H9 (cell line): ENCODE measurements at regions not wholly inside any gene's neighbourhood (a gene's known extent, or its start where the extent isn't known, plus 50 kb on each side); places are given as distances from the start of the nearest gene placed in this dataset.

Experiments
- DNase-seq: peaks from one replicate; pipeline ENCODE4 v3.0.0-alpha.2; 2017
- H2AFZ ChIP-seq: one replicate; pipeline ENCODE4 v1.6.1; 2013; ENCODE audit warnings: mild to moderate bottlenecking, low read length, control low read depth, moderate library complexity
- H2AK5ac ChIP-seq: 2 replicates; pipeline ENCODE4 v1.6.1; 2013; ENCODE audit warnings: low read length, control low read depth, mixed read lengths; ENCODE audit not compliant: insufficient read length
- H2BK120ac ChIP-seq: one replicate; pipeline ENCODE4 v1.6.1; 2013; ENCODE audit warnings: low read depth, mild to moderate bottlenecking, low read length, control low read depth, inconsistent platforms; ENCODE audit not compliant: poor library complexity, severe bottlenecking
- H2BK12ac ChIP-seq: 2 replicates; pipeline ENCODE4 v1.6.1; 2013; ENCODE audit warnings: low read length, control low read depth, mixed read lengths, low read depth; ENCODE audit not compliant: insufficient read length
- H2BK15ac ChIP-seq: 2 replicates; pipeline ENCODE4 v1.6.1; 2013; ENCODE audit warnings: low read depth, low read length, control low read depth
- H2BK20ac ChIP-seq: one replicate; pipeline ENCODE4 v1.6.1; 2013; ENCODE audit warnings: low read depth, mild to moderate bottlenecking, low read length, control low read depth, inconsistent platforms; ENCODE audit not compliant: poor library complexity, severe bottlenecking
- H2BK5ac ChIP-seq: 2 replicates; pipeline ENCODE4 v1.6.1; 2013; ENCODE audit warnings: low read length, control low read depth, mixed read lengths; ENCODE audit not compliant: insufficient read length
- H3K14ac ChIP-seq: 2 replicates; pipeline ENCODE4 v1.6.1; 2013; ENCODE audit warnings: low read length, control low read depth; ENCODE audit not compliant: insufficient read depth
- H3K18ac ChIP-seq: 2 replicates; pipeline ENCODE4 v1.6.1; 2013; ENCODE audit warnings: low read depth, mild to moderate bottlenecking, mixed read lengths, low read length, control low read depth; ENCODE audit not compliant: insufficient read length
- H3K23ac ChIP-seq: 2 replicates; pipeline ENCODE4 v1.6.1; 2013; ENCODE audit warnings: low read length, control low read depth, mixed read lengths, low read depth; ENCODE audit not compliant: insufficient read length
- H3K23me2 ChIP-seq: 2 replicates; pipeline ENCODE4 v1.6.1; 2013; ENCODE audit warnings: low read depth, mild to moderate bottlenecking, mixed read lengths, low read length, control low read depth; ENCODE audit not compliant: insufficient read length, poor library complexity, severe bottlenecking
- H3K27ac ChIP-seq: 2 replicates; pipeline ENCODE4 v1.5.1; 2013; ENCODE audit warnings: low read length, control low read depth, mixed read lengths, low read depth; ENCODE audit not compliant: insufficient read length
- H3K27me3 ChIP-seq: 2 replicates; pipeline ENCODE4 v1.6.1; 2013; ENCODE audit warnings: low read length, control low read depth, inconsistent platforms; ENCODE audit not compliant: insufficient read depth
- H3K4ac ChIP-seq: 2 replicates; pipeline ENCODE4 v1.6.1; 2013; ENCODE audit warnings: low read depth, mild to moderate bottlenecking, control low read depth, inconsistent platforms, low read length, moderate library complexity
- H3K4me1 ChIP-seq: 2 replicates; pipeline ENCODE4 v1.6.1; 2013; ENCODE audit warnings: low read length, control low read depth, inconsistent platforms; ENCODE audit not compliant: insufficient read depth
- H3K4me2 ChIP-seq: 2 replicates; pipeline ENCODE4 v1.6.1; 2013; ENCODE audit warnings: low read length, control low read depth, mixed read lengths; ENCODE audit not compliant: insufficient read length, insufficient read depth
- H3K56ac ChIP-seq: 2 replicates; pipeline ENCODE4 v1.6.1; 2013; ENCODE audit warnings: low read depth, mild to moderate bottlenecking, mixed read lengths, low read length, control low read depth; ENCODE audit not compliant: insufficient read length
- H3K79me1 ChIP-seq: 2 replicates; pipeline ENCODE4 v1.6.1; 2013; ENCODE audit warnings: low read depth, mild to moderate bottlenecking, moderate library complexity, low read length, control low read depth, inconsistent platforms; ENCODE audit not compliant: insufficient read depth, poor library complexity, severe bottlenecking
- H3K79me2 ChIP-seq: 2 replicates; pipeline ENCODE4 v1.6.1; 2013; ENCODE audit warnings: low read length, control low read depth, inconsistent platforms; ENCODE audit not compliant: insufficient read depth
- H3K9ac ChIP-seq: 2 replicates; pipeline ENCODE4 v1.6.1; 2013; ENCODE audit warnings: low read length, control low read depth, mixed read lengths; ENCODE audit not compliant: insufficient read length; ENCODE audit errors: extremely low read depth
- H3K9me3 ChIP-seq: one replicate; pipeline ENCODE4 v1.6.1; 2013; ENCODE audit warnings: low read depth, low read length, inconsistent platforms; ENCODE audit not compliant: control insufficient read depth
- H3T11ph ChIP-seq: one replicate; pipeline ENCODE4 v1.6.1; 2013; ENCODE audit warnings: mild to moderate bottlenecking, low read length, control low read depth, inconsistent platforms
- H4K20me1 ChIP-seq: one replicate; pipeline ENCODE4 v1.6.1; 2013; ENCODE audit not compliant: control insufficient read depth, insufficient read length, insufficient read depth
- H4K5ac ChIP-seq: 2 replicates; pipeline ENCODE4 v1.6.1; 2013; ENCODE audit warnings: low read depth, mild to moderate bottlenecking, mixed read lengths, low read length, control low read depth; ENCODE audit not compliant: insufficient read length
- H4K8ac ChIP-seq: replicated peaks from 2 replicates; pipeline ENCODE4 v1.6.1; 2013; ENCODE audit warnings: low read length, control low read depth, mixed read lengths, low read depth; ENCODE audit not compliant: insufficient read length
- H4K91ac ChIP-seq: 2 replicates; pipeline ENCODE4 v1.6.1; 2013; ENCODE audit warnings: low read depth, mild to moderate bottlenecking, moderate library complexity, mixed read lengths, low read length, control low read depth; ENCODE audit not compliant: insufficient read length
- H3K27ac Mint-ChIP-seq, 3 experiments: 2 replicates in 2 of 3; 3 replicates in 1 of 3; pipeline ENCODE4 v1.8.0; 2020 to 2021; ENCODE audit warnings: mixed read lengths in 3 of 3, mild to moderate bottlenecking in 1 of 3, moderate library complexity in 1 of 3
- H3K27me3 Mint-ChIP-seq: 2 replicates; pipeline ENCODE4 v1.8.0; 2021; ENCODE audit warnings: low read depth, mild to moderate bottlenecking, moderate library complexity, mixed read lengths
- H3K36me3 Mint-ChIP-seq, 3 experiments: 2 replicates in 2 of 3; 3 replicates in 1 of 3; pipeline ENCODE4 v1.8.0; 2020 to 2021; ENCODE audit warnings: low read depth in 3 of 3, mixed read lengths in 3 of 3; ENCODE audit not compliant: insufficient read depth in 1 of 3
- H3K4me1 Mint-ChIP-seq, 2 experiments: 2 replicates each; pipeline ENCODE4 v1.8.0; 2020; ENCODE audit warnings: mixed read lengths in 2 of 2
- H3K4me3 Mint-ChIP-seq, 2 experiments: 2 replicates in 1 of 2; 3 replicates in 1 of 2; pipeline ENCODE4 v1.8.0; 2020 to 2021; ENCODE audit warnings: mild to moderate bottlenecking in 2 of 2, mixed read lengths in 2 of 2, moderate library complexity in 1 of 2
- H3K9me3 Mint-ChIP-seq, 2 experiments: 2 replicates in 1 of 2; 3 replicates in 1 of 2; pipeline ENCODE4 v1.8.0; 2020; ENCODE audit warnings: mild to moderate bottlenecking in 2 of 2, mixed read lengths in 2 of 2, moderate library complexity in 1 of 2
- CTCF ChIP-seq: fragments of 200-600 bp; sonication (generic); conservative IDR thresholded peaks from 3 replicates; pipeline ENCODE4 v1.8.0; 2021; ENCODE audit warnings: antibody characterized with exemption, mild to moderate bottlenecking
- WGBS: extraction: QIAGEN DNeasy Blood & Tissue Kit; methylation state at CpG from one replicate; pipeline ENCODE4 v1.1.7; 2013; ENCODE audit warnings: missing lambda C conversion rate, low lambda C conversion rate, mixed read lengths; ENCODE audit not compliant: insufficient read length; ENCODE audit errors: extremely low coverage; 5-methylcytosine and 5-hydroxymethylcytosine counted together

GRCh38 chr12:24198070-24198469 lies 248.6 kb upstream of the SOX5 start:
- no peaks in the 10 kb centered on the region; a peak in 1 of 5 replicates for H3K9me3 Mint-ChIP-seq
- no peak overlapping the region for H2BK120ac ChIP-seq

More at GRCh38 chr12:24198070-24198469, 248.6 kb upstream of the SOX5 start:
- Histone ChIP-seq H3K27ac (no peak overlapping the region), H3K18ac (no peak overlapping the region), H2BK5ac (no peak overlapping the region), H3K4ac (no peak overlapping the region), H3K79me2 (no peaks in the 10 kb centered on the region), H2BK12ac (no peak overlapping the region), H2BK20ac (no peak overlapping the region), H3K79me1 (no peaks in the 10 kb centered on the region), H3K56ac (no peak overlapping the region), H4K8ac (no peak overlapping the region), H3K14ac (no peak overlapping the region), H3K23ac (no peak overlapping the region), H4K20me1 (no peaks in the 10 kb centered on the region), H3K9ac (no peak overlapping the region), H2BK15ac (no peak overlapping the region), H2AFZ (no peak overlapping the region), H3K27me3 (no peaks in the 10 kb centered on the region), H3K4me1 (no peaks in the 10 kb centered on the region; the same call in 1 of the 2 replicates), H3T11ph (no peak overlapping the region), H3K4me2 (no peak overlapping the region), H3K9me3 (no peaks in the 10 kb centered on the region), H3K23me2 (no peaks in the 10 kb centered on the region), H4K5ac (no peak overlapping the region), H4K91ac (no peak overlapping the region), H2AK5ac (no peak overlapping the region)
- no peak for TF ChIP-seq CTCF
- Mint-ChIP-seq H3K4me1 (peaks cover 14 to 16% of the 10 kb centered on the region in 2 experiments), H3K36me3 (peaks cover 0 to 2% (median 0%) of the 10 kb centered on the region in 3 experiments; a peak in 2 of 7 replicates), H3K27me3 (no peaks in the 10 kb centered on the region), H3K4me3 (no peak overlapping the region), H3K27ac (no peak overlapping the region)
- WGBS, result no CpG with 5 or more reads among the region's 3 CpGs
- DNase-seq, result no peak
